HFFc6 (cell line): ENCODE measurements at regions not wholly inside any gene's neighbourhood (a gene's known extent, or its start where the extent isn't known, plus 50 kb on each side); places are given as distances from the start of the nearest gene placed in this dataset.

Experiments used
- DNase-seq: peaks from one replicate; pipeline ENCODE4 v3.0.0-alpha.2; 2018
- H3K27ac Mint-ChIP-seq: 2 replicates; pipeline ENCODE4 v1.8.0; 2020; ENCODE audit warnings: mild to moderate bottlenecking, mixed read lengths
- H3K27me3 Mint-ChIP-seq: 2 replicates; pipeline ENCODE4 v1.8.0; 2021; ENCODE audit warnings: mild to moderate bottlenecking, moderate library complexity, mixed read lengths; ENCODE audit not compliant: insufficient read depth
- H3K36me3 Mint-ChIP-seq: 2 replicates; pipeline ENCODE4 v1.8.0; 2021; ENCODE audit warnings: low read depth, mixed read lengths
- H3K4me1 Mint-ChIP-seq: 2 replicates; pipeline ENCODE4 v1.8.0; 2020; ENCODE audit warnings: low read depth, mixed read lengths
- H3K4me3 Mint-ChIP-seq: 2 replicates; pipeline ENCODE4 v1.8.0; 2020; ENCODE audit warnings: mild to moderate bottlenecking, moderate library complexity, mixed read lengths
- H3K9me3 Mint-ChIP-seq: 2 replicates; pipeline ENCODE4 v1.8.0; 2020; ENCODE audit warnings: mild to moderate bottlenecking, mixed read lengths
- CTCF ChIP-seq: fragments of 200-600 bp; sonication (generic); IDR thresholded peaks from 2 replicates; pipeline ENCODE4 v1.5.0; 2021; ENCODE audit warnings: antibody characterized with exemption, mild to moderate bottlenecking

GRCh38 chr21:39096754-39097153 is 86.5 kb downstream of the PSMG1 start:
- Mint-ChIP-seq H3K4me1 (peaks cover 16% of the 10 kb centered on the region), H3K36me3 (no peaks in the 10 kb centered on the region), H3K9me3 (no peaks in the 10 kb centered on the region), H3K27me3 (peaks cover 10% of the 10 kb centered on the region), H3K27ac (no peak overlapping the region), H3K4me3 (no peak overlapping the region)
- DNase-seq: no peak
- peak; percentile 43; the same call in 1 of the 2 replicates for TF ChIP-seq CTCF

- Mint-ChIP-seq H3K9me3 (no peaks in the 10 kb centered on the region), H3K27ac (peak overlapping the region; percentile 53), H3K36me3 (no peaks in the 10 kb centered on the region), H3K4me1 (peaks cover 16% of the 10 kb centered on the region), H3K27me3 (peaks cover 10% of the 10 kb centered on the region), H3K4me3 (no peak overlapping the region)
- no peak for DNase-seq
- TF ChIP-seq CTCF: no peak
Observed at GRCh38 chr21:39095681-39096080, 87.6 kb downstream of the PSMG1 start.

GRCh38 chr21:39094847-39095579 is 88.2 kb downstream of the PSMG1 start:
- peak; percentile 70 for DNase-seq
- no peaks in the 10 kb centered on the region for H3K9me3 Mint-ChIP-seq
- H3K4me1 Mint-ChIP-seq: peaks cover 16% of the 10 kb centered on the region
- H3K4me3 Mint-ChIP-seq: no peak overlapping the region
- TF ChIP-seq CTCF: no peak
- H3K27me3 Mint-ChIP-seq: peaks cover 10% of the 10 kb centered on the region
- H3K36me3 Mint-ChIP-seq: no peaks in the 10 kb centered on the region
- peak overlapping the region; percentile 54 for H3K27ac Mint-ChIP-seq

- H3K27ac Mint-ChIP-seq: peak overlapping the region; percentile 54; the same call in 1 of the 2 replicates
- H3K36me3 Mint-ChIP-seq: no peaks in the 10 kb centered on the region
- no peak for TF ChIP-seq CTCF
- H3K27me3 Mint-ChIP-seq: peaks cover 10% of the 10 kb centered on the region
- peaks cover 21% of the 10 kb centered on the region for H3K4me1 Mint-ChIP-seq
- no peak overlapping the region for H3K4me3 Mint-ChIP-seq
- no peaks in the 10 kb centered on the region for H3K9me3 Mint-ChIP-seq
- DNase-seq: no peak
Observed at GRCh38 chr21:39094087-39094780, 89.0 kb downstream of the PSMG1 start.

- DNase-seq: no peak
- Mint-ChIP-seq H3K4me1 (peaks cover 28% of the 10 kb centered on the region), H3K27me3 (peaks cover 10% of the 10 kb centered on the region), H3K36me3 (no peaks in the 10 kb centered on the region), H3K4me3 (no peak overlapping the region), H3K27ac (no peak overlapping the region), H3K9me3 (peaks cover 3% of the 10 kb centered on the region; the same call in 1 of the 2 replicates)
- TF ChIP-seq CTCF: no peak
Observed at GRCh38 chr21:39093526-39093925, 89.7 kb downstream of the PSMG1 start.
